RWPE1 (cell line): ENCODE measurements at regions not wholly inside any gene's neighbourhood (a gene's known extent, or its start where the extent isn't known, plus 50 kb on each side); places are given as distances from the start of the nearest gene placed in this dataset.

ENCODE experiments used
- CTCF ChIA-PET: fragments of 350-600 bp; sonication (Branson Sonifier 250); formaldehyde crosslinking; extraction: SDS; loops from one replicate; lab custom pipeline; 2021; lab: Yijun Ruan, JAX
- POLR2A ChIA-PET: fragments of 400-600 bp; formaldehyde crosslinking; extraction: SDS; loops from one replicate; lab custom pipeline; 2020; ENCODE audit warnings: antibody characterized with exemption; ENCODE audit not compliant: low non-redundant PET; lab: Yijun Ruan, JAX
- DNase-seq: peaks from one replicate; pipeline ENCODE4 v3.0.0; 2012; ENCODE audit warnings: low spot score
- H3K27ac ChIP-seq: fragments of 450-650 bp; 2 replicates; pipeline ENCODE4 v1.5.1; 2017
- CTCF ChIP-seq: fragments of 450-650 bp; conservative IDR thresholded peaks from 2 replicates; pipeline ENCODE4 v1.5.1; 2017; ENCODE audit warnings: low read depth, mild to moderate bottlenecking

- ChIA-PET CTCF (no interaction called here), POLR2A (no interaction called here)
Observed at GRCh38 chr2:120831086-120831485, 95.4 kb downstream of the GLI2 start.

GRCh38 chr2:120831891-120832290, 96.2 kb downstream of the GLI2 start:
- POLR2A ChIA-PET = no interaction called here
- H3K27ac ChIP-seq = no peak overlapping the region
- CTCF ChIA-PET = no interaction called here
- no peak for DNase-seq
- TF ChIP-seq CTCF = no peak

More at GRCh38 chr2:120831086-120831485, 95.4 kb downstream of the GLI2 start:
- H3K27ac ChIP-seq = no peak overlapping the region
- no peak for TF ChIP-seq CTCF
- DNase-seq = no peak

- ChIA-PET POLR2A (no interaction called here), CTCF (no interaction called here)
- no peak for DNase-seq
Observed at GRCh38 chr2:120832296-120833070, 96.8 kb downstream of the GLI2 start.

GRCh38 chr2:120833127-120833675, 97.5 kb downstream of the GLI2 start:
- no peak for DNase-seq
- H3K27ac ChIP-seq = no peak overlapping the region
- ChIA-PET POLR2A (no interaction called here), CTCF (no interaction called here)
- TF ChIP-seq CTCF = no peak

More at GRCh38 chr2:120832296-120833070, 96.8 kb downstream of the GLI2 start:
- TF ChIP-seq CTCF = no peak
- no peak overlapping the region for H3K27ac ChIP-seq

- ChIA-PET POLR2A (no interaction called here), CTCF (no interaction called here)
- TF ChIP-seq CTCF = no peak
- no peak for DNase-seq
- H3K27ac ChIP-seq = no peak overlapping the region
Observed at GRCh38 chr2:120834206-120834605, 98.5 kb downstream of the GLI2 start.

GRCh38 chr2:120836281-120836680, 100.6 kb downstream of the GLI2 start:
- H3K27ac ChIP-seq = no peak overlapping the region
- POLR2A ChIA-PET = no interaction called here
- no peak for TF ChIP-seq CTCF
- DNase-seq = no peak
- CTCF ChIA-PET = interaction anchor here (0.7 kb wide), 1 partner anchor 152 kb away, joined by 3 read pairs; no protein-coding TSS in a partner anchor
